GM10266 (cell line): ENCODE measurements at regions not wholly inside any gene's neighbourhood (a gene's known extent, or its start where the extent isn't known, plus 50 kb on each side); places are given as distances from the start of the nearest gene placed in this dataset.
"Not testable (repeated sequence)": the region's sequence is repeated elsewhere in the genome, so short reads cannot be mapped to it uniquely, and the experiment has no call there.

Experiments
- DNase-seq: peaks from one replicate; pipeline ENCODE4 v3.0.0; 2012; ENCODE audit errors: extremely low spot score
- CTCF ChIP-seq: IDR thresholded peaks from 2 replicates; pipeline ENCODE4 v1.5.1; 2012; ENCODE audit warnings: mild to moderate bottlenecking, low read depth; ENCODE audit not compliant: control insufficient read depth, insufficient read depth; ENCODE audit errors: missing control alignments

- TF ChIP-seq CTCF, result no peak
- no peak for DNase-seq
These were observed 180.2 kb downstream of the XPNPEP1 start for GRCh38 chr10:109743146-109743545.

- DNase-seq, result no peak
- no peak for TF ChIP-seq CTCF
These were observed 181.6 kb downstream of the XPNPEP1 start for GRCh38 chr10:109741712-109742111.

- TF ChIP-seq CTCF, result no peak
- no peak for DNase-seq
These were observed 182.9 kb downstream of the XPNPEP1 start for GRCh38 chr10:109740436-109740835.

- TF ChIP-seq CTCF, result no peak
- no peak for DNase-seq
These were observed 185.7 kb downstream of the XPNPEP1 start for GRCh38 chr10:109737626-109738025.

- no peak for TF ChIP-seq CTCF
- no peak for DNase-seq
These were observed 186.3 kb downstream of the XPNPEP1 start for GRCh38 chr10:109737009-109737408.

GRCh38 chr10:109735776-109736175 is 187.5 kb downstream of the XPNPEP1 start:
- DNase-seq, result no peak
- TF ChIP-seq CTCF, result no peak

- TF ChIP-seq CTCF, result no peak
- no peak for DNase-seq
These were observed 190.9 kb downstream of the XPNPEP1 start for GRCh38 chr10:109732254-109732965.

- not testable (repeated sequence) for DNase-seq
These were observed 193.4 kb downstream of the XPNPEP1 start for GRCh38 chr10:109729895-109730294.
